GM12878 (cell line): ENCODE measurements at regions not wholly inside any gene's neighbourhood (a gene's known extent, or its start where the extent isn't known, plus 50 kb on each side); places are given as distances from the start of the nearest gene placed in this dataset.

Experiments
- ATAC-seq: fragments of 200-7000 bp; cut with Tn5 transposase; 3 replicates; pipeline ENCODE4 v1.9.1; 2020; ENCODE audit warnings: mild to moderate bottlenecking, moderate library complexity
- BruUV-seq: library from RNA; stranded (reverse); fragments of 400-500 nt; replicated peaks from 2 replicates; lab custom pipeline; 2021; lab: Mats Ljungman, UMichigan
- CTCF ChIA-PET: fragments of 300-600 bp; sonication (Branson Sonifier 250); formaldehyde crosslinking; extraction: SDS; loops from one replicate; lab custom pipeline; 2021; ENCODE audit warnings: inconsistent platforms; lab: Yijun Ruan, JAX
- POLR2A ChIA-PET: fragments of 350-600 bp; formaldehyde crosslinking; extraction: SDS; loops from one replicate; lab custom pipeline; 2021; ENCODE audit warnings: inconsistent platforms; lab: Charles Lee
- RAD21 ChIA-PET: fragments of 300-600 bp; sonication (Branson Sonifier 250); formaldehyde crosslinking; loops from one replicate; lab custom pipeline; 2023; ENCODE audit warnings: antibody characterized with exemption; ENCODE audit not compliant: unreplicated experiment; lab: Charles Lee
- SMC1A ChIA-PET: fragments of 300-600 bp; sonication (Branson Sonifier 250); formaldehyde crosslinking; loops from one replicate; lab custom pipeline; 2023; ENCODE audit not compliant: unreplicated experiment, uncharacterized antibody; lab: Charles Lee
- DNase-seq: peaks from one replicate; pipeline ENCODE4 v3.0.0-alpha.2; 2011; ENCODE audit warnings: low read depth, low spot score
- FAIRE-seq: peaks from 3 replicates; lab custom pipeline; 2011; peaks lifted over from hg19 to GRCh38; lab: Jason Lieb, UNC
- H2AFZ ChIP-seq: 2 replicates; pipeline ENCODE4 v1.6.0; 2011; ENCODE audit warnings: low read depth, low read length, control low read depth; ENCODE audit not compliant: control insufficient read depth
- H3K27ac ChIP-seq: 2 replicates; pipeline ENCODE4 v1.5.1; 2011; ENCODE audit warnings: control low read depth; ENCODE audit not compliant: control insufficient read depth, insufficient read depth
- H3K27me3 ChIP-seq, 2 experiments: replicated peaks in 1 of 2; 2 replicates each; pipeline versions ENCODE4 v1.6.0 to v1.6.1; 2011; ENCODE audit warnings: low read length in 1 of 2; ENCODE audit not compliant: control insufficient read depth in 2 of 2, insufficient read depth in 2 of 2
- H3K36me3 ChIP-seq, 2 experiments: 2 replicates each; pipeline ENCODE4 v1.5.1; 2011; ENCODE audit warnings: low read length in 1 of 2; ENCODE audit not compliant: control insufficient read depth in 2 of 2, insufficient read depth in 2 of 2
- H3K4me1 ChIP-seq: 2 replicates; pipeline ENCODE4 v1.6.1; 2011; ENCODE audit warnings: mild to moderate bottlenecking, low read length, moderate library complexity, mixed read lengths; ENCODE audit not compliant: control insufficient read depth, insufficient read depth
- H3K4me2 ChIP-seq: 2 replicates; pipeline ENCODE4 v1.6.0; 2011; ENCODE audit warnings: control low read depth; ENCODE audit not compliant: control insufficient read depth, insufficient read depth
- H3K4me3 ChIP-seq: fragments of 200-600 bp; sonication (generic); 2 replicates; pipeline ENCODE4 v1.5.1; 2016
- H3K79me2 ChIP-seq: 2 replicates; pipeline ENCODE4 v1.6.0; 2011; ENCODE audit warnings: low read length; ENCODE audit not compliant: control insufficient read depth, insufficient read depth
- H3K9ac ChIP-seq: 2 replicates; pipeline ENCODE4 v1.8.0; 2011; ENCODE audit warnings: low read length, control low read depth, mixed read lengths; ENCODE audit not compliant: control insufficient read depth, insufficient read depth
- H3K9me3 ChIP-seq: replicated peaks from 3 replicates; pipeline ENCODE4 v1.5.1; 2011; ENCODE audit warnings: mild to moderate bottlenecking, low read length; ENCODE audit not compliant: control insufficient read depth, insufficient read depth
- H4K20me1 ChIP-seq: 2 replicates; pipeline ENCODE4 v1.6.0; 2011; ENCODE audit not compliant: control insufficient read depth, insufficient read depth
- ATF2 ChIP-seq: IDR thresholded peaks from 2 replicates; pipeline ENCODE4 v1.6.1; 2012; ENCODE audit warnings: low read length, inconsistent platforms
- CEBPB ChIP-seq, 2 experiments: fragments of 150-350 bp in 1 of 2; IDR thresholded peaks; 2 replicates each; pipeline ENCODE4 v1.6.1; 2012 to 2014; ENCODE audit warnings: low read depth in 2 of 2, low read length in 2 of 2, borderline replicate concordance in 1 of 2, inconsistent platforms in 1 of 2
- CHD2 ChIP-seq: IDR thresholded peaks from 2 replicates; pipeline ENCODE4 v1.6.1; 2011; ENCODE audit warnings: low read depth, low read length, improper control_type of control experiment, borderline replicate concordance
- DPF2 ChIP-seq: fragments of 450-650 bp; IDR thresholded peaks from 2 replicates; pipeline ENCODE4 v1.6.1; 2017; ENCODE audit warnings: mild to moderate bottlenecking
- MYC ChIP-seq: IDR thresholded peaks from 2 replicates; pipeline ENCODE4 v1.6.1; 2011; ENCODE audit warnings: mild to moderate bottlenecking, low read length, moderate library complexity, inconsistent platforms; ENCODE audit not compliant: insufficient read depth, insufficient replicate concordance, insufficient read length, severe bottlenecking
- RAD21 ChIP-seq: IDR thresholded peaks from 2 replicates; pipeline ENCODE4 v1.6.1; 2011; ENCODE audit warnings: mild to moderate bottlenecking, low read depth, low read length, moderate library complexity; ENCODE audit not compliant: insufficient read depth
- RBBP5 ChIP-seq: fragments of 200-600 bp; sonication (generic); conservative IDR thresholded peaks from 2 replicates; pipeline ENCODE4 v1.6.1; 2016
- SUZ12 ChIP-seq: fragments of 200-600 bp; sonication (generic); IDR thresholded peaks from one replicate; pipeline ENCODE4 v1.6.1; 2018; ENCODE audit warnings: antibody characterized with exemption, mild to moderate bottlenecking; ENCODE audit not compliant: unreplicated experiment
- WRNIP1 ChIP-seq: IDR thresholded peaks from 2 replicates; pipeline ENCODE4 v1.6.1; 2011; ENCODE audit warnings: low read depth, low read length, improper control_type of control experiment, borderline replicate concordance
- YBX1 ChIP-seq: fragments of 450-650 bp; IDR thresholded peaks from 2 replicates; pipeline ENCODE4 v1.6.1; 2016; ENCODE audit warnings: antibody characterized with exemption
- ZBED1 ChIP-seq: IDR thresholded peaks from 2 replicates; pipeline ENCODE4 v1.6.1; 2016; ENCODE audit warnings: borderline replicate concordance
- ZNF207 ChIP-seq: fragments of 450-650 bp; IDR thresholded peaks from 2 replicates; pipeline ENCODE4 v1.6.1; 2014; ENCODE audit warnings: antibody characterized with exemption, mild to moderate bottlenecking, borderline replicate concordance
- ZSCAN29 ChIP-seq: fragments of 450-650 bp; IDR thresholded peaks from 2 replicates; pipeline ENCODE4 v1.6.1; 2017; ENCODE audit warnings: mild to moderate bottlenecking, moderate library complexity
- WGBS: methylation state at CpG from one replicate; pipeline ENCODE4 v1.1.6; 2016; ENCODE audit warnings: low lambda C conversion rate; ENCODE audit not compliant: insufficient replicate concordance, insufficient coverage; ENCODE audit errors: missing lambda C conversion rate; 5-methylcytosine and 5-hydroxymethylcytosine counted together
- in situ Hi-C: fragments of 300-500 bp; cut with MboI; formaldehyde crosslinking; loops from 9 replicates; pipeline ENCODE4 v1.14.3; 2018; ENCODE audit warnings: mixed read lengths
- intact Hi-C: fragments of 100-400 bp; cut with micrococcal nuclease; formaldehyde crosslinking; loops from one replicate; pipeline ENCODE4 v1.14.2; 2022; ENCODE audit not compliant: unreplicated experiment

GRCh38 chr10:33025910-33026309 lies 67.9 kb upstream of the ITGB1 start:
- Histone ChIP-seq H3K9me3 (no peaks in the 10 kb centered on the region), H3K4me3 (no peak overlapping the region), H3K79me2 (no peaks in the 10 kb centered on the region), H4K20me1 (no peaks in the 10 kb centered on the region), H3K36me3 (no peaks in the 10 kb centered on the region), H3K4me1 (no peaks in the 10 kb centered on the region), H3K27me3 (no peaks in the 10 kb centered on the region), H2AFZ (no peak overlapping the region), H3K27ac (no peak overlapping the region), H3K4me2 (no peak overlapping the region), H3K9ac (no peak overlapping the region)
- FAIRE-seq (no peak), ATAC-seq (no peak), DNase-seq (no peak)
- TF ChIP-seq RAD21 = no peak
- no TSS peak for BruUV-seq
- in situ Hi-C loops (no loop called here), intact Hi-C loops (no loop called here)
- RAD21 ChIA-PET = no interaction called here
- CTCF ChIA-PET = no interaction called here
- SMC1A ChIA-PET = interaction anchor here (1.0 to 1.4 kb wide), 2 partner anchors 9 to 17 kb away, joined by 3 to 4 read pairs; no protein-coding TSS in a partner anchor
- POLR2A ChIA-PET = no interaction called here
- 48% methylated on average over 4 of the region's 4 CpGs for WGBS

DNA sequence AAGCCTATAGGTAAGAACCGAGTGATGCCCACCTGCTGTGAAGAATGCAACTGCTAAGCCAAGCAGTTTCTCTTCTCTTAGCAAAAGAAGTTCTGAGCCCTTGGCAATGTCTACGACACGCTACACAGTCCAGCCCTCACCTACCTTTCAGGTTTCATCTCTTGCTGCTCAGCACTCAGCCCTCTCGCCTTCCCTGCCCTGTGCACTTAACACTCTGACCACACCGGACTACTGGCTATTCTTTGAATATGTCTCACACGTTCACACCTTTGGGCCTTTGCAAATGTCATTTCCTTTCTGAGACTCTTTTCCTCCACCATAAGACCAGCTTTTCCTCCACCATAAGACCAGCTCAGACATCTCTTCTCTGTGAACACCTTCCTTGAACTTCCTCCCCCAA lies 67.0 kb upstream of the ITGB1 start:
- H3K27ac ChIP-seq = no peak overlapping the region
- TF ChIP-seq MYC (no peak), WRNIP1 (no peak), ZNF207 (no peak), CHD2 (no peak), RBBP5 (no peak), CEBPB (IDR thresholded peaks at IDR 0.05; ENCODE audit: borderline replicate concordance in 1 of 2, low read depth in 2 of 2, low read length in 2 of 2) (no peak), ATF2 (no peak), DPF2 (no peak), ZBED1 (no peak), ZSCAN29 (no peak), YBX1 (no peak), SUZ12 (no peak)
- in situ Hi-C loops (no loop called here), intact Hi-C loops (no loop called here)
- ATAC-seq = peak; percentile 60
- H4K20me1 ChIP-seq = no peaks in the 10 kb centered on the region
- no peak for DNase-seq
- BruUV-seq = no TSS peak
- H2AFZ ChIP-seq = no peak overlapping the region
- POLR2A ChIA-PET = no interaction called here
- no peaks in the 10 kb centered on the region for H3K27me3 ChIP-seq
- no peaks in the 10 kb centered on the region for H3K36me3 ChIP-seq
- FAIRE-seq = no peak
- SMC1A ChIA-PET = interaction anchor here (1.4 kb wide), 1 partner anchor 16 kb away, joined by 3 read pairs; no protein-coding TSS in a partner anchor
- H3K79me2 ChIP-seq = no peaks in the 10 kb centered on the region
- no peaks in the 10 kb centered on the region for H3K4me1 ChIP-seq
- H3K4me3 ChIP-seq = no peak overlapping the region
- no peak overlapping the region for H3K4me2 ChIP-seq
- 37% methylated on average over 6 of the region's 6 CpGs for WGBS
- CTCF ChIA-PET = no interaction called here
- H3K9me3 ChIP-seq = no peaks in the 10 kb centered on the region
- RAD21 ChIA-PET = no interaction called here
- no peak overlapping the region for H3K9ac ChIP-seq
